HCT116 (cell line): ENCODE measurements at regions not wholly inside any gene's neighbourhood (a gene's known extent, or its start where the extent isn't known, plus 50 kb on each side); places are given as distances from the start of the nearest gene placed in this dataset.
"Not testable (repeated sequence)": the region's sequence is repeated elsewhere in the genome, so short reads cannot be mapped to it uniquely, and the experiment has no call there.

Experiments
- ATAC-seq: fragments of 200-7000 bp; cut with Tn5 transposase; 2 replicates; pipeline ENCODE4 v1.9.1; 2020; ENCODE audit warnings: mild to moderate bottlenecking, moderate library complexity
- BruUV-seq: library from RNA; stranded (reverse); fragments of 400-500 nt; replicated peaks from 2 replicates; lab custom pipeline; 2021; lab: Mats Ljungman, UMichigan
- CTCF ChIA-PET: fragments of 300-600 bp; sonication (Branson Sonifier 250); formaldehyde crosslinking; loops from one replicate; lab custom pipeline; 2021; ENCODE audit warnings: antibody characterized with exemption; lab: Charles Lee
- POLR2A ChIA-PET: fragments of 300-600, 350-600 bp; sonication (Branson Sonifier 250); formaldehyde crosslinking; loops from one replicate; lab custom pipeline; 2021; ENCODE audit warnings: antibody characterized with exemption; lab: Charles Lee
- RAD21 ChIA-PET, 2 experiments: fragments of 300-600 bp; sonication (Branson Sonifier 250); formaldehyde crosslinking; loops; one replicate each; lab custom pipeline; 2023; ENCODE audit warnings: low total read pairs in 2 of 2; ENCODE audit not compliant: uncharacterized antibody in 2 of 2, unreplicated experiment in 2 of 2, low non-redundant PET in 1 of 2; lab: Charles Lee
- DNase-seq: peaks from one replicate; pipeline ENCODE4 v3.0.0-alpha.2; 2010; ENCODE audit warnings: low read depth, low spot score
- H2AFZ ChIP-seq: fragments of 200-600 bp; shearing (Covaris generic), sonication (generic); 2 replicates; pipeline ENCODE4 v1.6.1; 2017; ENCODE audit warnings: low read depth, mixed run types, mixed read lengths, antibody characterized with exemption, low read length; ENCODE audit not compliant: poor library complexity, severe bottlenecking
- H3K27ac ChIP-seq: 2 replicates; pipeline ENCODE4 v1.5.1; 2012; ENCODE audit warnings: low read depth, low read length
- H3K27me3 ChIP-seq: fragments of 200-600 bp; sonication (generic); 2 replicates; pipeline ENCODE4 v1.6.1; 2016; ENCODE audit warnings: mixed run types, low read length, mixed read lengths; ENCODE audit not compliant: insufficient read depth
- H3K36me3 ChIP-seq, 2 experiments: fragments of 200-500 bp in 1 of 2; fragments of 200-600 bp in 1 of 2; sonication (Bioruptor generic) in 1 of 2; sonication (generic) in 1 of 2; 2 replicates each; pipeline versions ENCODE4 v1.5.1 to v1.6.1; 2014 to 2016; ENCODE audit warnings: low read length in 2 of 2, inconsistent platforms in 1 of 2, mixed read lengths in 1 of 2, mixed run types in 1 of 2; ENCODE audit not compliant: insufficient read depth in 2 of 2, control insufficient read depth in 1 of 2
- H3K4me1 ChIP-seq, 2 experiments: fragments of 200-600 bp in 1 of 2; sonication (generic) in 1 of 2; 2 replicates each; pipeline versions ENCODE4 v1.5.1 to v1.6.1; 2012 to 2017; ENCODE audit warnings: low read length in 2 of 2, inconsistent platforms in 1 of 2, mild to moderate bottlenecking in 1 of 2, mixed read lengths in 1 of 2, mixed run types in 1 of 2, moderate library complexity in 1 of 2; ENCODE audit not compliant: insufficient read depth in 2 of 2, control insufficient read depth in 1 of 2
- H3K4me2 ChIP-seq: fragments of 200-600 bp; sonication (generic); 2 replicates; pipeline ENCODE4 v1.6.1; 2017; ENCODE audit warnings: mixed run types, low read length, mixed read lengths
- H3K4me3 ChIP-seq, 2 experiments: fragments of 200-600 bp in 1 of 2; sonication (generic) in 1 of 2; replicated peaks in 1 of 2; 2 replicates each; pipeline ENCODE4 v1.5.1; 2011 to 2016; ENCODE audit warnings: low read length in 2 of 2, control low read depth in 1 of 2, low read depth in 1 of 2, mild to moderate bottlenecking in 1 of 2, mixed read lengths in 1 of 2, mixed run types in 1 of 2
- H3K79me2 ChIP-seq: fragments of 200-600 bp; sonication (generic); 2 replicates; pipeline ENCODE4 v1.6.1; 2017; ENCODE audit warnings: mild to moderate bottlenecking, mixed run types, low read length, moderate library complexity, mixed read lengths; ENCODE audit not compliant: insufficient read depth
- H3K9ac ChIP-seq: fragments of 200-600 bp; sonication (generic); 2 replicates; pipeline ENCODE4 v1.6.1; 2016; ENCODE audit warnings: low read length, mixed read lengths
- H3K9me2 ChIP-seq: fragments of 200-600 bp; sonication (generic), shearing (Covaris generic); 2 replicates; pipeline ENCODE4 v1.6.1; 2017; ENCODE audit warnings: mixed run types, mild to moderate bottlenecking, moderate library complexity; ENCODE audit not compliant: insufficient read depth
- H3K9me3 ChIP-seq, 2 experiments: fragments of 200-500 bp in 1 of 2; fragments of 200-600 bp in 1 of 2; sonication (Bioruptor generic) in 1 of 2; sonication (generic) in 1 of 2; 2 replicates each; pipeline ENCODE4 v1.6.1; 2014 to 2017; ENCODE audit warnings: low read length in 2 of 2, mixed read lengths in 2 of 2, inconsistent platforms in 1 of 2, low read depth in 1 of 2, mild to moderate bottlenecking in 1 of 2, mixed run types in 1 of 2, moderate library complexity in 1 of 2; ENCODE audit not compliant: control insufficient read depth in 1 of 2, insufficient read depth in 1 of 2
- H4K20me1 ChIP-seq: fragments of 200-600 bp; sonication (generic), shearing (Covaris generic); 2 replicates; pipeline ENCODE4 v1.6.1; 2017; ENCODE audit warnings: mixed run types, mild to moderate bottlenecking, moderate library complexity; ENCODE audit not compliant: insufficient read depth
- CBX3 ChIP-seq: IDR thresholded peaks from 2 replicates; pipeline ENCODE4 v1.6.1; 2012; ENCODE audit warnings: low read depth
- CEBPB ChIP-seq: IDR thresholded peaks from 2 replicates; pipeline ENCODE4 v1.6.1; 2012; ENCODE audit warnings: low read depth
- EZH2phosphoT487 ChIP-seq: fragments of 200-600 bp; IDR thresholded peaks from 2 replicates; pipeline ENCODE4 v1.6.1; 2018; ENCODE audit warnings: antibody characterized with exemption, borderline replicate concordance
- FOSL1 ChIP-seq: IDR thresholded peaks from 2 replicates; pipeline ENCODE4 v1.6.1; 2012; ENCODE audit warnings: low read depth
- JUND ChIP-seq: IDR thresholded peaks from 2 replicates; pipeline ENCODE4 v1.6.1; 2012
- POLR2A ChIP-seq: IDR thresholded peaks from 2 replicates; pipeline ENCODE4 v1.7.0; 2011; ENCODE audit warnings: borderline replicate concordance; ENCODE audit not compliant: insufficient read depth, insufficient read length; ENCODE audit errors: extremely low read depth
- POLR2AphosphoS5 ChIP-seq: IDR thresholded peaks from 2 replicates; pipeline ENCODE4 v1.6.1; 2011; ENCODE audit warnings: mild to moderate bottlenecking, low read depth, low read length, moderate library complexity
- RAD21 ChIP-seq: IDR thresholded peaks from 2 replicates; pipeline ENCODE4 v1.6.1; 2012; ENCODE audit warnings: low read depth, mild to moderate bottlenecking
- SIN3A ChIP-seq: IDR thresholded peaks from 2 replicates; pipeline ENCODE4 v1.6.1; 2012; ENCODE audit warnings: low read depth
- SRF ChIP-seq: IDR thresholded peaks from 2 replicates; pipeline ENCODE4 v1.6.1; 2012; ENCODE audit warnings: low read depth
- TCF7L2 ChIP-seq: IDR thresholded peaks from 2 replicates; pipeline ENCODE4 v1.7.0; 2011; ENCODE audit warnings: borderline replicate concordance, inconsistent platforms; ENCODE audit not compliant: insufficient read depth, insufficient read length; ENCODE audit errors: extremely low read depth
- ZFX ChIP-seq: fragments of 450-650 bp; IDR thresholded peaks from 2 replicates; pipeline ENCODE4 v1.6.1; 2017
- ZNF274 ChIP-seq: fragments of 200-500 bp; sonication (Bioruptor generic); IDR thresholded peaks from 2 replicates; pipeline ENCODE4 v1.6.1; 2014; ENCODE audit warnings: mild to moderate bottlenecking, low read depth, low read length, inconsistent platforms
- intact Hi-C: fragments of 100-400 bp; cut with micrococcal nuclease; formaldehyde crosslinking; loops from 2 replicates; pipeline ENCODE4 v1.10.0; 2022
- TF ChIP-seq, protein P1 (sequence below): IDR thresholded peaks from 2 replicates; pipeline ENCODE4 v1.6.1; 2012; ENCODE audit warnings: low read depth
- TF ChIP-seq, protein P2 (sequence below), 3 experiments: fragments of 200-600 bp in 1 of 3; sonication (generic) in 1 of 3; IDR thresholded peaks in 2 of 3; conservative IDR thresholded peaks in 1 of 3; 2 replicates each; pipeline ENCODE4 v1.5.1; 2012 to 2017; ENCODE audit warnings: low read depth in 2 of 3, low read length in 2 of 3, antibody characterized with exemption in 1 of 3, borderline replicate concordance in 1 of 3, control low read depth in 1 of 3, mild to moderate bottlenecking in 1 of 3, mixed read lengths in 1 of 3, mixed run types in 1 of 3, moderate library complexity in 1 of 3; ENCODE audit not compliant: insufficient read depth in 1 of 3

DNA sequence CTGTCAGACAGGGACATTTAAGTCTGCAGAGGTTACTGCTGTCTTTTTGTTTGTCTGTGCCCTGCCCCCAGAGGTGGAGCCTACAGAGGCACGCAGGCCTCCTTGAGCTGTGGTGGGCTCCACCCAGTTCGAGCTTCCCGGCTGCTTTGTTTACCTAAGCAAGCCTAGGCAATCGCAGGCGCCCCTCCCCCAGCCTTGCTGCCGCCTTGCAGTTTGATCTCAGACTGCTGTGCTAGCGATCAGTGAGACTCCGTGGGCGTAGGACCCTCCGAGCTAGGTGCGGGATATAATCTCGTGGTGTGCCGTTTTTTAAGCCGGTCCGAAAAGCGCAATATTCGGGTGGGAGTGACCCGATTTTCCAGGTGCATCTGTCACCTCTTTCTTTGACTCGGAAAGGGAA lies 193.9 kb downstream of the RMST start:
- BruUV-seq: not testable (repeated sequence)

DNA sequence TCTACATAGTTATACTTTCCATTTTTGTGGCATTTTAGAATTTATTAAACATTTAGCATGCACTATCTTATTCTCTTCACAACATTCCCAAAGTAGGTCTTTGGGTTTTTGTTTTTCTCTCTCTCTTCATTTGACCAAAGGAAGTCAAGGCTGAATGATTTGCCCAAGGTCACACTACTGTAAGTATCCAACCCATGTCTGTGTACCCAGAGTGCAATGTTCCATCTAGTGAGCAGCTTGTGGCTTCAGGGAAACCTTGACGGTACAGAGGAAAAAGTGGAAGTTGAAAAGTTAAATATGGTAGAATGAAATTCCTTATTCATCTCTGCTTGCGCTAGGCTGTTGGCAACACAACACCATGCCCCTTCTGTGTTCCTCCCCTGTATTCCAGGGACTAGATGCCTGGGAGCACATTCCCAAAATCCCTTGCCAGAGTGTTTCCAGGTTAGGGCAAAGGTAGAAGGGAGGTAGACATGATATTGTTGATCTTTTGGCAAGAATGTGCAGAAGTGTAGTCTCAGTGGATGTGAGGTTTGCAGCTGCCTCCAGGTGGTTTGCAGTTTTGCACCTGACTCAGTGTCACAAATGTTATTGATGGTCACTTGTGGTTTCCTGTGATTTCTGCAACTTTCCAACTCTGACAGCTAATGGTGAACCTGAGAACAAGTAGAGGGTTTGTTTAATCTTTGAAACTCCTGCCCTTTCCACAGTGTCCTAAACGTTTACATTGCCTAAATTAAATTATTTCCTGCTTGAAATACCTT lies 196.7 kb downstream of the RMST start:
- Histone ChIP-seq H3K4me1 (no peaks in the 10 kb centered on the region), H3K9me2 (no peaks in the 10 kb centered on the region), H3K27ac (no peak overlapping the region), H4K20me1 (no peaks in the 10 kb centered on the region), H3K9ac (no peak overlapping the region), H3K4me2 (no peak overlapping the region), H2AFZ (no peak overlapping the region), H3K27me3 (no peaks in the 10 kb centered on the region), H3K9me3 (peaks cover 0 to 3% of the 10 kb centered on the region in 2 experiments; a peak in 1 of 4 replicates), H3K4me3 (no peak overlapping the region), H3K36me3 (no peaks in the 10 kb centered on the region), H3K79me2 (no peaks in the 10 kb centered on the region)
- ATAC-seq: no peak
- TF ChIP-seq POLR2A (no peak), TCF7L2 (no peak), RAD21 (no peak), ZNF274 (no peak), EZH2phosphoT487 (no peak), JUND (no peak), CBX3 (no peak), CEBPB (no peak), POLR2AphosphoS5 (no peak), FOSL1 (no peak), SIN3A (no peak), ZFX (no peak), SRF (no peak)
- TF ChIP-seq, protein P1, sequence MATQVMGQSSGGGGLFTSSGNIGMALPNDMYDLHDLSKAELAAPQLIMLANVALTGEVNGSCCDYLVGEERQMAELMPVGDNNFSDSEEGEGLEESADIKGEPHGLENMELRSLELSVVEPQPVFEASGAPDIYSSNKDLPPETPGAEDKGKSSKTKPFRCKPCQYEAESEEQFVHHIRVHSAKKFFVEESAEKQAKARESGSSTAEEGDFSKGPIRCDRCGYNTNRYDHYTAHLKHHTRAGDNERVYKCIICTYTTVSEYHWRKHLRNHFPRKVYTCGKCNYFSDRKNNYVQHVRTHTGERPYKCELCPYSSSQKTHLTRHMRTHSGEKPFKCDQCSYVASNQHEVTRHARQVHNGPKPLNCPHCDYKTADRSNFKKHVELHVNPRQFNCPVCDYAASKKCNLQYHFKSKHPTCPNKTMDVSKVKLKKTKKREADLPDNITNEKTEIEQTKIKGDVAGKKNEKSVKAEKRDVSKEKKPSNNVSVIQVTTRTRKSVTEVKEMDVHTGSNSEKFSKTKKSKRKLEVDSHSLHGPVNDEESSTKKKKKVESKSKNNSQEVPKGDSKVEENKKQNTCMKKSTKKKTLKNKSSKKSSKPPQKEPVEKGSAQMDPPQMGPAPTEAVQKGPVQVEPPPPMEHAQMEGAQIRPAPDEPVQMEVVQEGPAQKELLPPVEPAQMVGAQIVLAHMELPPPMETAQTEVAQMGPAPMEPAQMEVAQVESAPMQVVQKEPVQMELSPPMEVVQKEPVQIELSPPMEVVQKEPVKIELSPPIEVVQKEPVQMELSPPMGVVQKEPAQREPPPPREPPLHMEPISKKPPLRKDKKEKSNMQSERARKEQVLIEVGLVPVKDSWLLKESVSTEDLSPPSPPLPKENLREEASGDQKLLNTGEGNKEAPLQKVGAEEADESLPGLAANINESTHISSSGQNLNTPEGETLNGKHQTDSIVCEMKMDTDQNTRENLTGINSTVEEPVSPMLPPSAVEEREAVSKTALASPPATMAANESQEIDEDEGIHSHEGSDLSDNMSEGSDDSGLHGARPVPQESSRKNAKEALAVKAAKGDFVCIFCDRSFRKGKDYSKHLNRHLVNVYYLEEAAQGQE: no peak
- TF ChIP-seq, protein P2, sequence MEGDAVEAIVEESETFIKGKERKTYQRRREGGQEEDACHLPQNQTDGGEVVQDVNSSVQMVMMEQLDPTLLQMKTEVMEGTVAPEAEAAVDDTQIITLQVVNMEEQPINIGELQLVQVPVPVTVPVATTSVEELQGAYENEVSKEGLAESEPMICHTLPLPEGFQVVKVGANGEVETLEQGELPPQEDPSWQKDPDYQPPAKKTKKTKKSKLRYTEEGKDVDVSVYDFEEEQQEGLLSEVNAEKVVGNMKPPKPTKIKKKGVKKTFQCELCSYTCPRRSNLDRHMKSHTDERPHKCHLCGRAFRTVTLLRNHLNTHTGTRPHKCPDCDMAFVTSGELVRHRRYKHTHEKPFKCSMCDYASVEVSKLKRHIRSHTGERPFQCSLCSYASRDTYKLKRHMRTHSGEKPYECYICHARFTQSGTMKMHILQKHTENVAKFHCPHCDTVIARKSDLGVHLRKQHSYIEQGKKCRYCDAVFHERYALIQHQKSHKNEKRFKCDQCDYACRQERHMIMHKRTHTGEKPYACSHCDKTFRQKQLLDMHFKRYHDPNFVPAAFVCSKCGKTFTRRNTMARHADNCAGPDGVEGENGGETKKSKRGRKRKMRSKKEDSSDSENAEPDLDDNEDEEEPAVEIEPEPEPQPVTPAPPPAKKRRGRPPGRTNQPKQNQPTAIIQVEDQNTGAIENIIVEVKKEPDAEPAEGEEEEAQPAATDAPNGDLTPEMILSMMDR (IDR thresholded peaks at IDR 0.05 in 2 of 3, conservative IDR thresholded peaks at IDR 0.05 in 1 of 3; ENCODE audit: borderline replicate concordance in 1 of 3, insufficient read depth in 1 of 3, low read depth in 2 of 3, low read length in 2 of 3): no peak
- BruUV-seq: no TSS peak
- DNase-seq: no peak
- RAD21 ChIA-PET: no interaction called here
- intact Hi-C loops: no loop called here
- CTCF ChIA-PET: no interaction called here
- POLR2A ChIA-PET: no interaction called here

More for the DNA sequence above, 193.9 kb downstream of the RMST start:
- DNase-seq, CTCF ChIA-PET, H3K27ac ChIP-seq, intact Hi-C loops, H3K36me3 ChIP-seq, H3K9ac ChIP-seq, H3K9me3 ChIP-seq, H3K4me3 ChIP-seq, POLR2A ChIA-PET, H3K79me2 ChIP-seq, H4K20me1 ChIP-seq, H3K27me3 ChIP-seq, ATAC-seq, H2AFZ ChIP-seq, H3K4me1 ChIP-seq, H3K4me2 ChIP-seq, H3K9me2 ChIP-seq, RAD21 ChIA-PET: not testable (repeated sequence)
